ENCODE measurements at regions not wholly inside any gene's neighbourhood (a gene's known extent, or its start where the extent isn't known, plus 50 kb on each side); places are given as distances from the start of the nearest gene placed in this dataset.

DNA sequence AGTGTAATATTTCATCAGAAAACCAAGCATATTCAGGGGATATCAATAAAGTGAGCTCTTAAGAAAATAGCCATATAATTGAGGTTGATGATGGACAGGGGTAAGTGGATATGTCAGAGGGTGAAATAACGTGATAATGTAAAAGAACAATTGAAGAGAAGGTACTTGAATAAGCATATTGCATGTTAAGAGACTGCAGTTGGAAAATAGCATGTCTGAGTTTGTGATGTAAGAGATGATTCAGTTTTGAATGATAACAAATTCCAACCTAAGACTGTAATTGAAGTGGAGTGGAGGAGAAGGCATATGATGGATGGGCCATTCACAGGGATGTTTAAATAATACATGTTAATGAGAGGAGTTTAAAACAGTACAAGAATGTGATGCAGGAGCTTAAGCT is 1633.5 kb downstream of the SLITRK1 start:
- Histone ChIP-seq H3F3A (replicated peaks; ENCODE audit: low read depth) (no peaks in the 10 kb centered on the region), H3K27me3 (ENCODE audit: insufficient read depth) (no peaks in the 10 kb centered on the region), H3K4me1 (ENCODE audit: insufficient read depth) (no peaks in the 10 kb centered on the region), H2AFZ (no peak overlapping the region), H3K9me2 (ENCODE audit: insufficient read depth) (no peaks in the 10 kb centered on the region), H4K20me1 (replicated peaks; ENCODE audit: insufficient read depth) (no peaks in the 10 kb centered on the region), H3K4me3 (no peak overlapping the region), H3K79me2 (replicated peaks; ENCODE audit: insufficient read depth) (no peaks in the 10 kb centered on the region), H3K36me3 (ENCODE audit: insufficient read depth) (no peaks in the 10 kb centered on the region), H3K27ac (ENCODE audit: low read depth) (no peak overlapping the region), H3K4me2 (no peak overlapping the region)
- Mint-ChIP-seq H3K27ac (no peak overlapping the region), H3K9me3 (no peaks in the 10 kb centered on the region), H3K27me3 (ENCODE audit: insufficient read depth, low read depth, poor library complexity) (no peaks in the 10 kb centered on the region), H3K36me3 (ENCODE audit: low read depth) (no peaks in the 10 kb centered on the region), H3K4me3 (no peak overlapping the region), H3K4me1 (no peaks in the 10 kb centered on the region)
- ATAC-seq (no peak), DNase-seq (ENCODE audit: low spot score) (no peak)
- TF ChIP-seq EZH2 (IDR thresholded peaks at IDR 0.05; ENCODE audit: low read depth, unreplicated experiment) (no peak), ETS1 (IDR thresholded peaks at IDR 0.05) (no peak), ZNF114 (CRISPR knock-in tag; IDR thresholded peaks at IDR 0.05) (no peak), REST (IDR thresholded peaks at IDR 0.05; ENCODE audit: unreplicated experiment) (no peak), NANOG (IDR thresholded peaks at IDR 0.05; ENCODE audit: borderline replicate concordance) (no peak), CTCF (conservative IDR thresholded peaks at IDR 0.05; ENCODE audit: low read depth in 2 of 2) (no peak)

DNA sequence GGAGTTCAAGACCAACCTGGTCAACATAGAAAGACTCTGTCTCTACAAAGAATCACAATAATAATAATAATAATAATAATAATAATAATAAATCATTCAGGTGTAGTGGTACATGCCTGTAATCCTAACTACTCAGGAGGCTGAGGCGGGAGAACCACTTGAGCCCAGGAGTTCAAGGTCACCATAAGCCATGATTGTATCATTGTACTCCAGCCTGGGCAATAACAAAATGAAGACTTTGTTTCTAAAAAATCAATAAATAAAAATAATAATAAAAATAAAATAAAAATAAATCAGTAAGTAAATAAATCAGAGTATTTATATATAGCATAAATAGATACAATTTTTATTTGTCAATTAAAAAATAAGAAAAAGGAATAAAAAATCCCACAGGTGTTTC is 1636.4 kb downstream of the SLITRK1 start:
- H3K9me3 Mint-ChIP-seq = no peaks in the 10 kb centered on the region; the same call in 2 of the 3 replicates
- no peak for DNase-seq (ENCODE audit: low spot score)
- H3F3A ChIP-seq (replicated peaks; ENCODE audit: low read depth) = no peaks in the 10 kb centered on the region
- TF ChIP-seq REST (IDR thresholded peaks at IDR 0.05; ENCODE audit: unreplicated experiment) (no peak), EZH2 (IDR thresholded peaks at IDR 0.05; ENCODE audit: low read depth, unreplicated experiment) (no peak), POLR2AphosphoS5 (IDR thresholded peaks at IDR 0.05; ENCODE audit: low read depth) (no peak), ZNF331 (CRISPR knock-in tag; IDR thresholded peaks at IDR 0.05; ENCODE audit: low read depth) (no peak)

More for the DNA sequence above, 1636.4 kb downstream of the SLITRK1 start:
- H3K27ac Mint-ChIP-seq = no peak overlapping the region
- Histone ChIP-seq H3K27ac (ENCODE audit: low read depth) (no peak overlapping the region), H3K36me3 (ENCODE audit: insufficient read depth) (no peaks in the 10 kb centered on the region), H3K4me1 (ENCODE audit: insufficient read depth) (no peaks in the 10 kb centered on the region), H3K27me3 (ENCODE audit: insufficient read depth) (no peaks in the 10 kb centered on the region), H3K79me2 (replicated peaks; ENCODE audit: insufficient read depth) (no peaks in the 10 kb centered on the region), H3K4me3 (no peak overlapping the region), H2AFZ (no peak overlapping the region), H3K9me2 (ENCODE audit: insufficient read depth) (no peaks in the 10 kb centered on the region), H4K20me1 (replicated peaks; ENCODE audit: insufficient read depth) (no peaks in the 10 kb centered on the region), H3K4me2 (no peak overlapping the region)
- no peak for ATAC-seq
- H3K27me3 Mint-ChIP-seq (ENCODE audit: insufficient read depth, low read depth, poor library complexity) = no peaks in the 10 kb centered on the region
- no peak overlapping the region for H3K4me3 Mint-ChIP-seq
- H3K36me3 Mint-ChIP-seq (ENCODE audit: low read depth) = no peaks in the 10 kb centered on the region; the same call in 2 of the 3 replicates
- H3K4me1 Mint-ChIP-seq = no peaks in the 10 kb centered on the region
